Subcutaneous abdominal adipose tissue (tissue), 5 donors: ENCODE measurements at regions not wholly inside any gene's neighbourhood (a gene's known extent, or its start where the extent isn't known, plus 50 kb on each side); places are given as distances from the start of the nearest gene placed in this dataset.

Experiments
- H3K27ac ChIP-seq: one replicate; pipeline ENCODE4 v1.7.0; 2013; ENCODE audit warnings: low read depth, mild to moderate bottlenecking, inconsistent platforms, low read length, moderate library complexity
- H3K27me3 ChIP-seq, 5 donors: one replicate each; pipeline ENCODE4 v1.7.0; 2013; ENCODE audit warnings: low read length in 5 of 5, inconsistent platforms in 1 of 5; ENCODE audit not compliant: control insufficient read depth in 5 of 5, insufficient read depth in 4 of 5
- H3K36me3 ChIP-seq, 5 donors: one replicate each; pipeline ENCODE4 v1.7.0; 2013; ENCODE audit warnings: low read length in 5 of 5; ENCODE audit not compliant: control insufficient read depth in 5 of 5, insufficient read depth in 5 of 5
- H3K4me1 ChIP-seq, 5 donors: one replicate each; pipeline ENCODE4 v1.7.0; 2013; ENCODE audit warnings: low read length in 5 of 5, mild to moderate bottlenecking in 3 of 5, moderate library complexity in 1 of 5; ENCODE audit not compliant: control insufficient read depth in 5 of 5, insufficient read depth in 5 of 5
- H3K4me3 ChIP-seq, 5 donors: one replicate each; pipeline ENCODE4 v1.7.0; 2013; ENCODE audit warnings: low read length in 5 of 5, low read depth in 1 of 5
- H3K9ac ChIP-seq, 5 donors: one replicate each; pipeline ENCODE4 v1.7.0; 2013; ENCODE audit warnings: low read length in 5 of 5, mild to moderate bottlenecking in 4 of 5, moderate library complexity in 3 of 5
- H3K9me3 ChIP-seq, 5 donors: one replicate each; pipeline ENCODE4 v1.7.0; 2013; ENCODE audit warnings: low read length in 5 of 5; ENCODE audit not compliant: control insufficient read depth in 5 of 5
- donor health status: healthy.
- donor health status: healthy.
- donor health status: healthy.
- donor health status: healthy.
- donor health status: healthy.

DNA sequence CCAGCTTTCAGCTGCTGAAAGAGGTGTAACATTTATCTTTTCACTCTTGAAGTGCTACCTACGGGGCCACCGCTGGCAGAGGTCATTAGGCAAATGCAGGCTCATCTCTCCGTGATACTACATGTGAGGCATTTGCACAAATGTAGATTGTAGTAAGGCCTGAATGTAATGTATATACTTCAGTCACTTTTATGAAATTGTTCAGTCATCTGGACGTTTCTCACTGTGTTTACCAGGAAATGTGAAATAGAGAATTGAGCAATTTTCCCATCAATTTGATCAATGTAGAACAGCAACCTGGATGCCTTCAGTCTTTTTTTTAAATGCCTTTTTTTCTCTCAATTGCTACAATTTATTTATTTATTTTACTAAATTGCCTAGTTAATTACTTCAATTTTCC, 368.3 kb upstream of the AZI2 start:
- Histone ChIP-seq H3K9ac (no peak overlapping the region), H3K27me3 (no peaks in the 10 kb centered on the region), H3K27ac (no peak overlapping the region), H3K4me3 (no peak overlapping the region), H3K36me3 (no peaks in the 10 kb centered on the region), H3K9me3 (no peaks in the 10 kb centered on the region), H3K4me1 (no peaks in the 10 kb centered on the region)

DNA sequence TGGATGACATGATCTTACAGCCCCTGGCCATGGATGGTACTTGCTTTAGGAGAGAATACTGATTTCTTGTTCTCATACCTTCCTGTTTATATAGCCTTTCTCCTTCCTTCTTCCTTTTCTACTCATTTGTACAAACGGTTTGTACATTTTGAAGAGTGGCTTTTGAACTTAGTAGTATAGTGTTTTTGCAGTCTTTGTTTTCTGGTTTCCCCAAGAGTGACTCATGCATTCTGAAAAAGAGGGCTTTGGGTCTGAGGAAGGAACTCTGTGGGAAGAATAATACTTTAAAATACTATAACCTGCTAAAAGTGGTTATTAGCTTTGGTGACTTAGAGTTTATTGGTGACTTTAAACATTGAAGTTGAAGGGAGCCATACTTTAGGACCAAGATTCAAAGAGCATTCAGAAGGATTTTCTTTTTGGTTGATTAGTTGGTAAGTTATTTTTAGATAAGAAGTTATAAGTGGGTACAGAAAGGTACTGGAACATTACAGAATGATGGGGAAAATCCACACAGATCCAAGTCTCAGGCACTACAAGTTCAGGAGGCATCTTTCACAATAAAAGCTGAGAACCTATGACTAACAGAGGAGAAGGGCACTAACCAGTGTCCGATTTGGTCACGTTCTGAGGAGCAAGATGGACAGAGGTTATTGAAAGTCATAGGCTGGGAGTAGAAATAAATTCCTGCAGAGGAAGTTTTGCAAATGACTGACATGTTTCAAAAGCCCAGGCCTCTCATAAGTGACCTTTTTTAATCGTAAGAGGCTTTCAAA, 369.6 kb upstream of the AZI2 start:
- Histone ChIP-seq H3K9ac (no peak overlapping the region), H3K4me1 (no peaks in the 10 kb centered on the region), H3K36me3 (no peaks in the 10 kb centered on the region), H3K27me3 (no peaks in the 10 kb centered on the region), H3K27ac (no peak overlapping the region), H3K4me3 (no peak overlapping the region), H3K9me3 (no peaks in the 10 kb centered on the region)

DNA sequence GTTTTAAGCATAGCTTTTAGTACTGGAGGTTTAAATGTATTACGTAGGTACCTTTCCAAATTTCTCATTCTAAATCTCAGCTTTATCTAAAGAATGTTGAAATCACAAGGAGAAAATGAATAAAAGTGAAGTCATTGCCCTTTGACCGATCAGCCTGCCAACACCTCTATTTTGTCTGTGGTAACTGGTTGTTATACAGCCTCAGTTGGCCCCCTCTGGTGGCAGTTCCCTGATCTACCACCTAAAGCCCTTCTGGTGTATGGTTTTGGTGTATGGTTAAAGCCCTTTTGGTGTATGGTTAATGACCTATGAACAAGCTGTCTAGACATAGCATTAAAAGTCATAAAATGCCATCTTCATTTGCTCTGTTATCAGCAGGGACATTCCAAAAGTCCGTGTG, 378.2 kb upstream of the AZI2 start:
- no peak overlapping the region for H3K27ac ChIP-seq
- H3K27me3 ChIP-seq = no peaks in the 10 kb centered on the region
- H3K4me3 ChIP-seq = no peak overlapping the region
- no peaks in the 10 kb centered on the region for H3K36me3 ChIP-seq
- H3K4me1 ChIP-seq = no peaks in the 10 kb centered on the region
- no peak overlapping the region for H3K9ac ChIP-seq
- peaks cover 0 to 3% (median 3%) of the 10 kb centered on the region in 5 donors for H3K9me3 ChIP-seq

DNA sequence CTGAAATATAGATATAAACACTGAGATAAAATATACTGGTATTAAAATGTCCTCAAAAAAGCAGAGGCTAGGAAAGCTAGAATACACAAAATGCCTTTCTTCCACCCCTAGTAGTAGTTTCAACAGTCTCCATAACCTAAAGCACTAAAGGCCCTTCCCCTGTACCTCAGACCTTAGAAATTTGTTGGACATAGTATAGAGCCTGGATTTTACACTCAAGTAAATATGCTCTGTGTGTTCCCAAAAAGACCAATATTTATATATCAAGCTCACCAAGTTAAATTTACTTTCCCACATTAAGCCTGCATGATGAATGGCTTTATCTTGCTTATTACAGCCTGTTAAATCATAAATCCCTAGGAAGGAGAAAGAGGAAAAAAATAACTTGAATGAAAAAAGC, 378.7 kb upstream of the AZI2 start:
- Histone ChIP-seq H3K4me1 (no peaks in the 10 kb centered on the region), H3K9ac (no peak overlapping the region), H3K9me3 (peaks cover 0 to 3% (median 3%) of the 10 kb centered on the region in 5 donors), H3K27ac (no peak overlapping the region), H3K36me3 (no peaks in the 10 kb centered on the region), H3K27me3 (no peaks in the 10 kb centered on the region), H3K4me3 (no peak overlapping the region)

- Histone ChIP-seq H3K27me3 (no peaks in the 10 kb centered on the region), H3K4me1 (no peaks in the 10 kb centered on the region), H3K9ac (no peak overlapping the region), H3K27ac (no peak overlapping the region), H3K9me3 (peaks cover 0 to 8% (median 0%) of the 10 kb centered on the region in 5 donors), H3K36me3 (no peaks in the 10 kb centered on the region), H3K4me3 (no peak overlapping the region)
Measured at GRCh38 chr3:28738425-28738824, 389.8 kb upstream of the AZI2 start.

GRCh38 chr3:28739647-28740046, 391.0 kb upstream of the AZI2 start:
- no peaks in the 10 kb centered on the region for H3K36me3 ChIP-seq
- H3K9ac ChIP-seq = no peak overlapping the region
- no peak overlapping the region for H3K27ac ChIP-seq
- H3K4me3 ChIP-seq = no peak overlapping the region
- H3K27me3 ChIP-seq = no peaks in the 10 kb centered on the region
- peaks cover 0 to 4% (median 0%) of the 10 kb centered on the region in 5 donors for H3K9me3 ChIP-seq
- no peaks in the 10 kb centered on the region for H3K4me1 ChIP-seq

DNA sequence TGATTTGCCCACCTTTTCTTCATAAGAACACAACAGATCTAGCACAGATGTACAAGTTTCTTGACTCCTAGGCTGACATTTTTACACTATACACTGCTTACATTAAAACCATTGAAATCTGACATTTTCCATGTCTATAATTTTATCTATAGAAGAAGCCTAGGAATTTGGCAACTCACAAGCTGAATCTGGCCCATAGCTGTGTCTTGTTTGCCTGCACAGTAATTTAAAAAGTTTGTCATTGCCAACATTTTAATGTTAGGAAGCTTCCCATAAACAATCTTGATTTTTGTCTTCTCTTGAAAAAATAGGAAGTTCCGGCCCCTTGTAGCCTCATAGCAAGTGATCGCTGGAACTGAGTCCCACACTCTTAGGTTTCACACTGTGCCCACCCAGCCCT, 394.6 kb upstream of the AZI2 start:
- Histone ChIP-seq H3K9ac (no peak overlapping the region), H3K4me1 (no peaks in the 10 kb centered on the region), H3K27me3 (no peaks in the 10 kb centered on the region), H3K36me3 (no peaks in the 10 kb centered on the region), H3K27ac (no peak overlapping the region), H3K9me3 (no peaks in the 10 kb centered on the region), H3K4me3 (no peak overlapping the region)

DNA sequence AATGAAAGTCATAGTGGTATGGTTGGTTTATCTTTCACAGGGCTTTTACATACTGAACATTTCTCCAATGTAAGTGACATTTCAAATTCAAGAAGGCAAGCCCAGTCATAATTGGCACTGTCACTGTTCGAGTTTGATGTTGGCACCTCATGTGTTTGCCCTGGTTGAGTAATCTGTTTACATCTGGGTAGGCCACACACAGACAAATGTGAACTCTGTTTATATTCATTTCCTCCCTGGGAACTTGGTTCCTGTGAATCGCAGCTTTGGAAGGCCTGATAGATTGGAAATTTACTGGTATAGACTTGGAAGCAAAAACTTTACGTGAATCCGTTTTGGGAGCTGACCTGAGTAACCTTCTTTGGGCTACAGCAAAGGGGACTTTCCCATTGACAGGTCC, 395.2 kb upstream of the AZI2 start:
- H3K9ac ChIP-seq = no peak overlapping the region
- no peak overlapping the region for H3K27ac ChIP-seq
- H3K4me1 ChIP-seq = no peaks in the 10 kb centered on the region

GRCh38 chr3:28745436-28745835, 396.8 kb upstream of the AZI2 start:
- no peak overlapping the region for H3K4me3 ChIP-seq
- H3K9me3 ChIP-seq = peaks cover 0 to 5% (median 4%) of the 10 kb centered on the region in 5 donors
- no peaks in the 10 kb centered on the region for H3K27me3 ChIP-seq
- H3K36me3 ChIP-seq = no peaks in the 10 kb centered on the region
- no peak overlapping the region for H3K9ac ChIP-seq
- H3K27ac ChIP-seq = no peak overlapping the region
- H3K4me1 ChIP-seq = no peaks in the 10 kb centered on the region

More for the DNA sequence above, 395.2 kb upstream of the AZI2 start:
- Histone ChIP-seq H3K4me3 (no peak overlapping the region), H3K36me3 (no peaks in the 10 kb centered on the region), H3K9me3 (no peaks in the 10 kb centered on the region), H3K27me3 (no peaks in the 10 kb centered on the region)

- Histone ChIP-seq H3K4me1 (no peaks in the 10 kb centered on the region), H3K9me3 (peaks cover 0 to 9% (median 5%) of the 10 kb centered on the region in 5 donors), H3K27me3 (no peaks in the 10 kb centered on the region), H3K9ac (no peak overlapping the region), H3K27ac (no peak overlapping the region), H3K4me3 (no peak overlapping the region), H3K36me3 (no peaks in the 10 kb centered on the region)
Measured at GRCh38 chr3:28745916-28746617, 397.4 kb upstream of the AZI2 start.
